Stimulated activated CD8-positive, alpha-beta memory T cell treated with anti-CD3 and anti-CD28 coated beads, Interleukin-4, amount 100 ng/mL, for 1 hour (primary cell): ENCODE measurements at regions not wholly inside any gene's neighbourhood (a gene's known extent, or its start where the extent isn't known, plus 50 kb on each side); places are given as distances from the start of the nearest gene placed in this dataset.
A peak's percentile ranks its signal among the peaks of the same experiment; 100 is the strongest.

Source experiments
- DNase-seq, 2 donors: peaks; one replicate each; pipeline ENCODE4 v3.0.0-alpha.2; 2020; ENCODE audit warnings: low read depth in 2 of 2, low spot score in 1 of 2

DNA sequence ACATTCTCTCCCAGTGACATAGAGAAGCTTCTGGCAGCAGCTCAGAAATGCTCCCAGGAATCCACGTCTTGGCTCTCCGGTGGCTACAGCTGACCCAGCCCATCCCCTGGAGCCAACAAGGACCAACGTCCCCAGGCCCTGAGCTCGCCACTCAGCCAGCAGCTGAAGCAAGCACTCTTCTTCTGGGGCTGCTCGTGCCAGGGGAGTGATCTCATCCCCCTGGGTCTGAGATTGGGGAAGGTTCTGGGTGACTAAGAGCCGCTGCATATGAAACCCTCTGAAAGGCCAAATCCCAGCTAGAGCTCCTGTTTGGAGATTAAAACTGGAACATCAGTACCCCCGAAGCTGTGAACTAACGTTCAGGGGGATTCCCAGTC is 487.9 kb downstream of the NPHP4 start:
- DNase-seq, result no peak

DNA sequence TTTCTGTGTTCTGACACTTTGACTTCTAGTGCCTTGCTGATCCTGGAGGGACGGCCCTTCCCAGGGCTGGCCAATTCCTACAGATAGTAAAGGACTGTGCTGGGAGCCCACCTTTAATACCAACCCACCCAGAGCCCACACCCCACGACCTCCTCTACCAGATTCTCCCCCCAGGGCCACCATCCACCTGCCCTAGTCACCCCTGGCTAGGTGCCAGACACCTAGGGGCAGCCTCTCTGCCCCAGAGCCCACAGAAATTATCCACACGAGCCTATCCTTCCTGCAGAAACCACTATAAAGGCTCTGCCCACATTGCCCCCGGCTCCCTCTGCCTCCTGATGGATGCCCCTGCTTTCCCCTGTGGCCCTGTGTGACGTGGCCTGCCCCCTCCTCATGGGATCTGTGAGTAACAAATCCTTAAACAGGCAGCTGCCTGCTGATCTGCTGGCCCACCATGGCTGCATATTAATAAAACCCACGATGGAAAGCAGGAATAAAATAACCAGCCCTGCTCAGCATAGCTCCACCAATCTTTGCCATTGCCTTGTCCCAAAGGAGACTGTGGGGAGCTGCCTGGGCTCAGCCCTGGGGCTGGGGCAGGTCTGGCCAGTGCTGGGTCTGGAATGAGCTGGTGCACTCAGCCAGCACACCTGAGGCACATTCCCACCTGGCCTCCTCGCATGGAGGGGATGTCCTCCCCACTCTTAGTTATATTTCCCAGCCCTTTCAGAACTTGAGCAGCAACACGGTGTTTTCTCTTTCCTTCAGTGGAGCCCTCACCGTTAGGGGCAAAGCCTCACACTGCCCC is 488.5 kb downstream of the NPHP4 start:
- DNase-seq, result no peak

DNA sequence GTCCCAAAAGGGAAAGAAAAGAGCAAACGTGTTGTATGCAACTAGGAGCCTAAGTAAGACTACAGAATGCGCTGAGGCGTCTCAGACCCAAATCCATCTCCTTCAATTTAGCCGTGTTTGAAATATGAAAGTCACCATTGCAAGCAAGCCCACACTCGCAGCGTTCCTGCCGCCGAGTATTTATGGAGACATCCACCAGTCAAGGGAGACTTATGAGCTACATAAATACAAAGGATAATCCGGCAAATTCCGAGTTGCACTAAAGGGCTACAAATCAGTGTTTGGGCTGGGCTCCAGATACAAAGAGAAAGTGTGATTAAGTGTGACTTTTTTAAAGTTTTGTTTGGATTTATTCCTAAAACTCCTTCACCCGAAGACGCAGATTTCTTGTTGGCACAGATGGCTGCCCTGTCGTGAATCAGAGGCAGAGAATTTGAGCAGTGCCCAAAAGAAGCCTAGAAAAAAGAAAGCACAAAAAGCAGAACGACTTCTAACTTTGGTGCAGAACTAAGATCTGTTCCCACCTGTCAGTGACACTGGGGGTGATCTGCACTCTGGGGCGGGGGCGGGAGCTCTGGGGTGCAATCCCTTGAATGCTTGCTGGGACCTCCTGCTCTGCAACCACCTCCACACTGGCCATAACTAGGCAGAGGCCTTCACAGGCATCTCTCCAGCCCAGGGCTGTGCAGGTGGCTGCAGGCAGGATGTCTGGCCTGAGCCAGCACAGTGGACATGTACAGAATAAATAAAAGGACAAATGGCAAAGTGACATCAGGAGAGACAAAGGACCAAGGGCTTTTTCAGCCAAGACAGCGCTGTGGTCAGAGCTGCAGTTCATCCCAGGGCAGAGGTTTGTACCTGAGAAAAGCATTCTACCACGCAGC is 489.7 kb downstream of the NPHP4 start:
- DNase-seq, result no peak

DNA sequence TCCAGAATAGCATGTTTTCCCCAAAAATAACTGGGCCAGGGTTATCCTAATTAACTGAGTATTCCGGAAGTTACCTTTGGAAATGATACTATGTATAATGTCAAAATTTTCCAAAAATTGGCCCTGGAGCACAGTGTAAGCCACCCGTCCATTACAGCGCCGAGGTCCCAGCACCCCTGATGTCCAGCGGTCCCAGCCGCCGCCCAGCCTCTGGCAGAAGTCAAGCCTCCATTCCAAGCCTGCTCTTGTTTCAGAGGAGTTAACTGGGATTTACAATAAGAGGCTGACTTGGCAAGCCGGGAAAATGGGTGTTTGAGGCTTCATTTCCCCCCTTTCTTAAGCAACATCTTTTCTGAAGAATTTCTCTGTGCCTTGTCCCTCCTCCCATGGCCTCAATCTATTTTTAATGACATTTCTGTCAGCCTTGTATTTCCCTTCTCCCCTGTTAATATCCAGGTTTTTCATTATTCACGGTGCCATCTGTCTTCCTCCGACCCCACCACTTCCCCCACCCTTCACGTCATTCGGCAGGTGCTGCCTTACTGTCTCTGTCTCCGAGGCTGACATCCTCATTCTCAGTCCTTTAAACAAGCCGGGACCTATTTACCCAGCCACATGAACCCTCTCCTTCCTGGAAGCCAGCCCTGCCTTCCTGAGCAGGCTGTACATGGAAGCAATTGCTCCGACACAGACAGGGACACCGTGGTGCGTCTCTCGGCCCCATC is 490.9 kb downstream of the NPHP4 start:
- DNase-seq, result no peak

GRCh38 chr1:5500541-5500940 is 491.7 kb downstream of the NPHP4 start:
- DNase-seq, result no peak

- DNase-seq, result no peak
Observed at GRCh38 chr1:5497503-5497902, 494.7 kb downstream of the NPHP4 start.

- DNase-seq, result no peak
Observed at GRCh38 chr1:5495596-5496410, 496.4 kb downstream of the NPHP4 start.

- DNase-seq, result no peak
Observed at GRCh38 chr1:5494518-5494917, 497.7 kb downstream of the NPHP4 start.

GRCh38 chr1:5493851-5494311 is 498.3 kb downstream of the NPHP4 start:
- no peak for DNase-seq

DNA sequence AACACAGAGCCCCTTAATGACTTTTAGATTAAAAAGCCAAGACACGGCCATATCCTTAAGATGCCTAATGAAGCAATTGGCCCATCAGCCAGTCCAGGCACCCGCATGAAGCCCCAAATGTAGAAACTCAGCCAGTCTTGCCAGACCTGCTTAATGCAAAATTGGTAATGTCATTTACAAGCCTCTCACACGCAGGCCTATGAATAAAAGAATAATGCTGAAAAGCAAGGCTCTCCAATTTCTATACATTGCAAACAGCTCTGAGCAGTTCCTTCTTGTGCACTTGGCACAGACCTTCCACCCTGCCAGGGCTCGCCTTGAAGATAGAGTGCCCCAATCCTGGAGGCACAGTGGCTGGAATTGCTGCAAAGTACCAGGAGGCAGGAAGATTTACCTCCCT is 498.9 kb downstream of the NPHP4 start:
- no peak for DNase-seq

DNA sequence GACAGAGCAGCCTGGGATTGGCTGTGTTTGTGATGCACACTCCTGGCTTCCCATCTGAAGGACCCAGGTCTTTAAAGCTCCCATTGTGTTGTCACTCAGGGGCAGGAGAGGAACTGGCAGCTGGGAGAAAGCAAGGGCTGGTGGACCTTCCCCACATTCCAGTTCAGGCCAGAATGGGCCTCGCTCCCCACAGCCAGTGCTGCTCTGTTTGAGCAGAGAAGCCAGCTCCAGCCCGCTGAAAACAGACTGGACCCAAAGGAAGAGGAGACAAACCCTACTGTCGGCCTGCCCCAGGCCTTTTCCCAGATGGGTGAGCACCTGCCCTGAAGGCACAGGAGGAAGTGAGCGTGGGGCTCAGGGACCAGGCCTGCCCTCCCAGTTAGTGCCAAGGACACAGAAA is 499.4 kb downstream of the NPHP4 start:
- DNase-seq, result no peak

DNA sequence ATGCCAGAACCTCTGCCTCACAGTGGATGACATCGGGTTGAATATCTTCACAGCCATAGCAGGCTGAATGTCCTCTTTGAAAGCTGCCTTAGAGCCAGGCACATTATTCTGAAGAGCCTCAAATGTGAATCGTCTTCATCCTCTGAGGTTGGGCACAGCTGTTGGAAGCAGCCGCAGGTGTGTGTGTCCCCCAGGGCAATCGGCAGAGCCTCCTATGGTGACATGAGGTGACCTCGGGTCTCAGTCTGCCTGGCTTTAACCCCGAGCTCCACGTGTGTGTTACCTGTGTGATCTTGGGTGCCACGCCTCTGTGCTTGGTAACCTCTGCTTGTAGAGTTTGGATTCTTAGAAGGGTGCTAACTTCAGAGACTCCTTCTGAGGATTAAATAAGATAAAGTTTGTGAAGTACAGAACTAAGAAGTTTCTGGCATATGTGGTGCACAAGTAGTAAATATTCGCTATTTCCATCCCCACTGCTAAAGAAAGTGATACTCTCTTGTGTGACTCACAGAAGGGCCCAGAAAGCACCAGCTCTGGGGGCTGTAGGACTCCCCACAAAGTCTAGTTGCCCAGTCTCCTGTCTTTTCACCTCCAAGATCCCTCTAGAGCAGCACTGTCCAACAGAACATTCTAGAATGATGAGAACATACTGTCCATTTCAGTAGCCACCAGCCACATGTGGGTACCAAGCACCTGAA is 500.9 kb downstream of the NPHP4 start:
- no peak for DNase-seq

DNA sequence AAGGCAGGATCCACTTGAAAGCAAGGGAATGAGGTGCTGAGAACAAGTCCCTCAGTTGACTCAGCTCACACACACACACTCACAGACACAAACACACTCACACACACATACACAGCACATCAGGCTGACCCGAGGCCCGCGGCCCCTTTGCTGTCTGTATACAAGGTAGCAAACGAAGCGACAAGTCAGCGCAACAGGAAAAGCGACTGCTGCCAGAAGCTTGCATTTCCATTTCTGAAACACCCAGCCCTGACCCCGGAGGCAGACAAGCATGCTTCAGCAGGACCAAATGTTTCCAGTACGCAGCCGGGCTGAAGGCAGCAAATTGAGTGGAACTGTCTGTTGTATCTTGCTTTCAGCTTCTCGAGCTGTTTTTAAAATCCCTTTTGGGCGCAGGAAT is 501.6 kb downstream of the NPHP4 start:
- DNase-seq, result no peak

GRCh38 chr1:5488448-5488847 is 503.8 kb downstream of the NPHP4 start:
- no peak for DNase-seq

DNA sequence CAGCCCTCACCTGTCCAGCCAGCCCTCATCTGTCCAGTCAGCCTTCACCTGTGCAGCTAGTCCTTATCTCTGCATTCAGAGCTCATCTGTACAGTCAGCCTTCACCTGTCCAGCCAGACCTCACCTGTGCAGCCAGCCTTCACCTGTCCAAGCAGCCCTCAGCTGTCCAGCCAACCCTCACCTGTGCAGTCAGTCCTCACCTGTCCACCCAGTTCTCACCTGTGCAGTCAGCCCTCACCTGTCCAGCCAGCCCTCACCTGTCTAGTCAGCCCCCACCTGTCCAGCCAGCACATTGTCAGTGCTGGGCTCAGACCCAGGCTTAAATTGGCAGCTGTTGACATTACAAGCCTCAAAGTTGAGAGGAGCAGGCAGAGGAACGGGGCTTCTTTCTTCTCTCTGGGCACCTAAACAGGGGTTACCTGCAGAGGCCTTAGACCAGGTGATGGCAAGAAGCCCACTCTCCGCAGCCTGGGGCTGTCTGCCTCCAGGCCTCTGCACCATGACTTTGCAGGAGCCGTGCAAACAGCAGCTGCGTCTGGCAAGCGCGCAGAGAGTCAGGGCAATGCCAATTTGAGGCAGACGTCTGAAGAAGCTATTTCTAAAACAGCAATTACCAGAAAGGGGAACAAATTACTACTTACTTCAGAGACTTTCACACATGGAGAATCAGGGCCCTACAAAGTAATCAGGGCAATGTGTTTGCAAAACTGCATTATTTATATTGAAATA is 506.1 kb downstream of the NPHP4 start:
- DNase-seq, result no peak

DNA sequence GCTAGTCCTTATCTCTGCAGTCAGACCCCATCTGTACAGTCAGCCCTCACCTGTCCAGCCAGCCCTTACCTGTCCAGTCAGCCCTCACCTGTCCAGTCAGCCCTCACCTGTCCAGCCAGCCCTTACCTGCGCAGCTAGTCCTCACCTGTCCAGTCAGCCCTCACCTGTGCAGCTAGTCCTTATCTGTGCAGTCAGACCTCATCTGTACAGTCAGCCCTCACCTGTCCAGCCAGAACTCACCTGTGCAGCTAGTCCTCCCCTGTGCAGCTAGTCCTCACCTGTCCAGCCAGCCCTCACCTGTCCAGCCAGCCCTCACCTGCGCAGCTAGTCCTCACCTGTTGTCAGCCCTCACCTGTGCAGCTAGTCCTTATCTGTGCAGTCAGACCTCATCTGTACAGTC is 506.8 kb downstream of the NPHP4 start:
- no peak for DNase-seq

DNA sequence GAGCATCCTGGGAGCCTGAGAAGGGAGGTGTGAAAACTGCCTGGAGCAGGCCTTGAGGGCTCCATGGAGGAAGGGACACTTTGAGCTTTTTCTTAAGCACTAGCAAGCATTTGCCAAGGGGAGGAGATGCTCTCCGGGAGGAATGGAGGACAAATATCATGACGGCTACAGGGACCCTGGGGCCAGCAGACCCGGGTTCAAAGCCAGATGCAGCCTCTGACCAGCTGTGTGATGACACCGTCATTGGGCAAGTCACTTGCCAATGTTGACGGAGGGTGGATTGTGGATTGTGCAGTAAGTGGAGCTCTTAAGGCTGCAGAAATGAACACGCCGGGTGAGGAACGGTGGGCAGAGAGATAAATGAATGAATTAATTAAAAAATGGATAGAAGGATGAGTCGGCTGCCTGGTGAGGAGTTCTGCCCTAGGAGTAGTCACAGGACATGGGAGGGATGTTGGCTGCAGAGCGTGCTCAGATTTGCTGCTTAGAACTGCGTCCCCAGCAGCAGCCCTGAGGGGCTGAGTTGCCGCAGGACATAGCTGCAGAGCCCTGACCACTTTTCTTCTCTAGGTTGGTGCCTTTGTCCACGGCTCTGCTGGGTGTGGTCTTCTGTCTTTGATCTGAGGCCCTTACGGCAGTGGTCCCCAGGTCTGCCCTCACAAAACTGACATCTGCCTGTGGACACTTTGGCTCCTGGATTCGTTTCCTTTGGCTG is 507.6 kb downstream of the NPHP4 start:
- no peak for DNase-seq

GRCh38 chr1:5481889-5482288 is 510.3 kb downstream of the NPHP4 start:
- peak in 1 of 2 donors; percentile 10 for DNase-seq

DNA sequence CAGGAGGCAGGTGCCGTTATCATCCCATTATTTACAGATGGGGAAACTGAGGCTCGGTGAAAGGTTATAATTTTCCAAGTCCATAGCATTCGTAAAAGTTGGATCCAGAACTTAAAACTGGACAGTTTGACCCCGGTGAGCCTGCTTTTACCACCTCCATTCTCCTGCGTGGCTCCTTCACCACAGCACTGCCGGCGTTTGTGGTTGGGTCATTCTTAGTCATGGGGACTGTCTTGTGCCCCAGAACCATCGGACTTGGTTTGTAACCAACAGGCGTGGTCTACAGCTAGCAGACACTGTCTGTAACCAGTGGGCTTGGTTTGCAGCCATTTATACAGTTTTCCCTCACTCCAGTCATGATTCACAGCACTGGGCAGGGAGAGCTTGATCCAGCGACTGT is 511.3 kb downstream of the NPHP4 start:
- DNase-seq, result no peak
